Activated CD4-positive, alpha-beta T cell treated with anti-CD3 and anti-CD28 coated beads, Interleukin-2, amount 10 ng/mL, durations not matched to agents 24 days and 14 days (primary cell): ENCODE measurements at regions not wholly inside any gene's neighbourhood (a gene's known extent, or its start where the extent isn't known, plus 50 kb on each side); places are given as distances from the start of the nearest gene placed in this dataset.

Source experiments
- DNase-seq: peaks from one replicate; pipeline ENCODE4 v3.0.0; 2022
- H3K27ac Mint-ChIP-seq: one replicate; pipeline ENCODE4 v1.8.0; 2022; ENCODE audit warnings: mild to moderate bottlenecking, mixed read lengths
- H3K27me3 Mint-ChIP-seq: one replicate; pipeline ENCODE4 v1.8.0; 2022; ENCODE audit warnings: mixed read lengths
- H3K36me3 Mint-ChIP-seq: one replicate; pipeline ENCODE4 v1.8.0; 2022; ENCODE audit warnings: low read depth, mild to moderate bottlenecking, mixed read lengths
- H3K4me1 Mint-ChIP-seq: one replicate; pipeline ENCODE4 v1.8.0; 2021; ENCODE audit warnings: mixed read lengths
- H3K4me3 Mint-ChIP-seq: one replicate; pipeline ENCODE4 v1.8.0; 2022; ENCODE audit warnings: mild to moderate bottlenecking, moderate library complexity, mixed read lengths
- H3K9me3 Mint-ChIP-seq: one replicate; pipeline ENCODE4 v1.8.0; 2021; ENCODE audit warnings: mixed read lengths
- intact Hi-C: fragments of 100-400 bp; cut with micrococcal nuclease; formaldehyde crosslinking; loops from one replicate; pipeline ENCODE4 v1.15.1; 2023

DNA sequence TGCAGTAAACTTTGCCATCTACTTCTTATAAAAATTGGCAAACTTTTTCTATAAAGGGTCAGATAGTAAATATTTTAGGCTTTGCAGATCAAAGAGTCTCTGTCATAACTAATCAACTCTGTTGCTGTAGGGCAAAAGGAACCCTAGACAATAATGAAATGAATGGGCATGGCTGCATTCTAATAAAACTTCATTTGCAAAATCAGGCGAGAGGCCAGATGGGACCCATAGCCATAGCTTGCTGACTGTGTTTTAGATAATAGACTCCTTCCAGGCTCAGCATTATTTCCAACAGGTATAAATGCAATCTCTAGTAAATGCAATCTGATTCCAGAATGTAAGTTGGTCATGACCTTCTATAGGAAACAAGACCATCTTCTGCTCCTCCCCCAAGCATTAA lies 490.7 kb downstream of the TOX3 start:
- no peak for DNase-seq
- Mint-ChIP-seq H3K27ac (no peak overlapping the region), H3K4me1 (no peaks in the 10 kb centered on the region), H3K9me3 (peaks cover 5% of the 10 kb centered on the region), H3K4me3 (no peak overlapping the region), H3K27me3 (no peaks in the 10 kb centered on the region), H3K36me3 (no peaks in the 10 kb centered on the region)
- intact Hi-C loops, result no loop called here

DNA sequence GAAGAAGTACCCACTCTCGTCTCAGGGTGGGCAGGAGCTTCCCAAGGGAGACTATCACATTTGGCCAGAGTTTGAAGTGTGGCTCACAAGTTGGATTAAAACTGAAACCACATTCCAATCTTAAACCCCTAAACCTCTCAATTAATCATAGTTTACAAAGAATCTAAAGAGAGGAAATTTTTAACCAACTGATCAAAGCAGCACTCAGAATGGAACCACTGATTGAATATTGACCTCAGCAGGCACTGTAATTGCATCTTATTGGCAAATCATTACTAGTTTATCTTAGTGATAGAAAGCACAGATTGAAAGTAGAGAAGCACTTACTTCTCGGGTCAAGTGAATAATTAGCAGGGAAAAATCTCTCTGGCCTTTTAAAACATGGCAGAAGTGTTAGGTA lies 491.6 kb downstream of the TOX3 start:
- Mint-ChIP-seq H3K4me1 (no peaks in the 10 kb centered on the region), H3K9me3 (peaks cover 6% of the 10 kb centered on the region), H3K27me3 (no peaks in the 10 kb centered on the region), H3K4me3 (no peak overlapping the region), H3K36me3 (no peaks in the 10 kb centered on the region), H3K27ac (no peak overlapping the region)
- no peak for DNase-seq
- intact Hi-C loops, result no loop called here

DNA sequence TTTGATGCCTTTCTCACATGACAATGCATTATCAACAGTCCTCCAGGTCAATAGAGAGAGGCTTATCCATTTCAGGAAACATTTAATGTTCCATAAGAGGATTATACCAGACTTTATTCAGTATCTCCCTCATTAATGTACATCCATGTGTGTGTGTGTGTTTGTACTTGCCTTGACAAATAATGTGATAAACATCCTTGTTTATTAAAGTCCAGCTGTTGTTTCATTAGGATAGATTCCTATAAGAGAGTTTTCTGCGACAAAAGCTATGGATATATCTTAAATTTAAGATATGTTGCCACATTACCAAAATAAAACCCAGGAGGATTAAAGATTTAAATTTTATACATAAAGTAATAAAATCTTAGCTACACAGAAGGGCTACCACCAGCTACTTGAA lies 492.6 kb downstream of the TOX3 start:
- Mint-ChIP-seq H3K27me3 (no peaks in the 10 kb centered on the region), H3K27ac (no peak overlapping the region), H3K4me1 (no peaks in the 10 kb centered on the region), H3K9me3 (peaks cover 6% of the 10 kb centered on the region), H3K4me3 (no peak overlapping the region), H3K36me3 (no peaks in the 10 kb centered on the region)
- DNase-seq, result no peak
- intact Hi-C loops, result no loop called here

- no peaks in the 10 kb centered on the region for H3K4me1 Mint-ChIP-seq
Measured at GRCh38 chr16:52052818-52053217, 494.1 kb downstream of the TOX3 start.

DNA sequence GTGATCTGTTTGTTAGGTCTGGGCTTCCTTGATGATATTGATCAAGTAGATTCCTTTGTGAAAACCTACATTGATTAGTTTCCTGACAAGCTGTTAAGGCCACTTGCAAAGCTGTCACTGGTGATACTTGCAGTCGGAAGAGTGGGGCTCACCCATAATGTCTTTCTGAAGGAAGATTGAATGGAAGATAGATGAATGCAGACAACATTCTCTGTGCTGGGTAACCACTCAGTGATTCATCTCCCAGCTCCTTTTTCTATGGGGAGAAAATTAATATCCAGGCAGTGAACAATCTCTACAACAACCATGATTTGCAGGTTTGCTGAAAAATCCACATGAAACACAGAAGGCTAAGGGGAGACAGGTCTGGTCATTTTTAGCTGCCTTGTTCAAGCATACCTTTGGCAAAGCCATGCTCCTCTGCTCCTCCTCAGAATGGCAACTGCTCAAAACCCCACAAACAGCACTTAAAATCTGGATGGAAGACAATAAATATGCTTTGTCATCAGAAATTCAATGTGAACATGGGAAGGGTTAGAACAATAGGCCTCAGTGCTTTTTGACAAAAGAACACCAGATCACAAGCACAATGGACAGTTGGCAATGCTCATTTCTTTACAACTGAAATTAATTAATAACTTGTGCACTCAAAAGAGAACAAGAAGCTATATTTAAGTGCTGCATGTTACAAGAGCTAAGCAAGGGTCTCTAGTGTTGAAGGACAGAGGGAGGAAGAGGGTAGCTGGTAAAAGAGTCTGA lies 495.4 kb downstream of the TOX3 start:
- intact Hi-C loops, result no loop called here
- Mint-ChIP-seq H3K4me3 (no peak overlapping the region), H3K36me3 (no peaks in the 10 kb centered on the region), H3K27me3 (no peaks in the 10 kb centered on the region), H3K27ac (no peak overlapping the region), H3K9me3 (peaks cover 8% of the 10 kb centered on the region), H3K4me1 (no peaks in the 10 kb centered on the region)
- DNase-seq, result no peak

More at GRCh38 chr16:52052818-52053217, 494.1 kb downstream of the TOX3 start:
- DNase-seq, result no peak
- Mint-ChIP-seq H3K27me3 (no peaks in the 10 kb centered on the region), H3K9me3 (peaks cover 6% of the 10 kb centered on the region), H3K27ac (no peak overlapping the region), H3K4me3 (no peak overlapping the region), H3K36me3 (no peaks in the 10 kb centered on the region)
- intact Hi-C loops, result no loop called here

GRCh38 chr16:52050418-52050817 lies 496.5 kb downstream of the TOX3 start:
- peaks cover 10% of the 10 kb centered on the region for H3K9me3 Mint-ChIP-seq
- no peaks in the 10 kb centered on the region for H3K27me3 Mint-ChIP-seq

DNA sequence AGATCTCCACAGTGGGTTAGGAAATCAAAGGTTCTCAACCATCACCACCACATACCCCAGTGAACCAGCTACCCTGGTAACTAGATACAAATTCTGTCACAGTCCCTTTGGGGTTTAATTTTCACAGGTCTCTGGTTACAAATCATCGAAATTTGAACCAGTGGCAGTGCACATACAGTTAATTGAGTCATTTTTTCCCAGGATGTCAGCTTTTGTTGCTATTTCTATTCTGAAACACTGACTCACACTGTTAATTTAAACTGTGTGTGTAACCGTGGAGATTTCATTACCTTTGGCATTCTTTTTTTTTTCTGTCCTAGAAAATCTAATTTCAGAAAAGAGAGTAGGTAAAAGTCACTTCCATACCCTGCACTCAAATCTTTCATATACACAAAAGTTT lies 511.5 kb downstream of the TOX3 start:
- H3K4me1 Mint-ChIP-seq, result no peaks in the 10 kb centered on the region
- H3K9me3 Mint-ChIP-seq, result peaks cover 4% of the 10 kb centered on the region
- no peaks in the 10 kb centered on the region for H3K27me3 Mint-ChIP-seq
- H3K4me3 Mint-ChIP-seq, result no peak overlapping the region
- H3K27ac Mint-ChIP-seq, result no peak overlapping the region
- intact Hi-C loops, result no loop called here
- no peak for DNase-seq
- no peaks in the 10 kb centered on the region for H3K36me3 Mint-ChIP-seq

More at GRCh38 chr16:52050418-52050817, 496.5 kb downstream of the TOX3 start:
- Mint-ChIP-seq H3K4me3 (no peak overlapping the region), H3K4me1 (no peaks in the 10 kb centered on the region), H3K27ac (no peak overlapping the region), H3K36me3 (no peaks in the 10 kb centered on the region)
- DNase-seq, result no peak
- intact Hi-C loops, result no loop called here

DNA sequence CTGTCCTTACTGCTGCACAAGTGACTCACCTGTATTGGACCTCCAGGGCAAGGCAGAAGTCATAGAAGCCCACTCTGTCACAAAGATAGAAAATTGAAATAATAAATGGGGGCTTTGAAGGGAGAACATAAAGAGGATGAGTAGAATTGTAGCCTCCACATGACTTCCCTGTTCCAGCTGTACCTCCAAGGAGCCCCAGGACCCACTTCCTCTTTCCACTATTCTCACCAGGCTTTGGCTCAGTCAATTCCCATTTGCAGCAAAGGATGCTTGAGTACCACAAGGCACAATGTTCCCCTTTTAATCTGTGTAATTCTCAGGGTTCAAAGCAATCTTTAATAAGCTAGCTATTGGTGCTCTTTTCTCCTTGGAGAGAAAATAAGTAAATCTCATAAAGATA lies 512.1 kb downstream of the TOX3 start:
- H3K4me1 Mint-ChIP-seq, result no peaks in the 10 kb centered on the region
- intact Hi-C loops, result no loop called here
- no peak overlapping the region for H3K4me3 Mint-ChIP-seq
- no peak overlapping the region for H3K27ac Mint-ChIP-seq
- H3K27me3 Mint-ChIP-seq, result no peaks in the 10 kb centered on the region
- no peaks in the 10 kb centered on the region for H3K36me3 Mint-ChIP-seq
- peaks cover 4% of the 10 kb centered on the region for H3K9me3 Mint-ChIP-seq
- no peak for DNase-seq

DNA sequence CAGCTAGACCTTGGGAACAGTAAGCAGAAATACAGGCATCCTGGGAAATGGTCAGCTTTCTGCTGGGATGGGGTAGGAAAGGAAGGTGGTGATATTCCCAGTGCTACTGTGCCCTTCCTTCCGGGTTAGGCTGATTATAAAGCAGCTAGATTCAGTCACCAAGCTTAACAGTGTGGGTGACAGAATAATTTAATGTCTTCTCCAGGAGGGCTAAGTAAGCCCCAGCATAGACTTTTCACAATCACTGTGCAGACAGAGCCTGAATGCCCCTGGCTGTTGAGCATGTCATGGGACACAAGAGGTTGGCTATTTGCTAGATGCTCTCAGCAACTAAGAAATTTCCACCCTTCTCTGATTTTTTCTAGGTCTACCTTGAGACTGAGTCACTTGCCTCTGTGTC lies 513.0 kb downstream of the TOX3 start:
- DNase-seq, result no peak
- H3K27ac Mint-ChIP-seq, result no peak overlapping the region
- no peaks in the 10 kb centered on the region for H3K27me3 Mint-ChIP-seq
- intact Hi-C loops, result no loop called here
- no peaks in the 10 kb centered on the region for H3K36me3 Mint-ChIP-seq
- no peak overlapping the region for H3K4me3 Mint-ChIP-seq
- no peaks in the 10 kb centered on the region for H3K4me1 Mint-ChIP-seq
- H3K9me3 Mint-ChIP-seq, result peaks cover 8% of the 10 kb centered on the region

GRCh38 chr16:52022980-52023379 lies 524.0 kb downstream of the TOX3 start:
- Mint-ChIP-seq H3K27ac (no peak overlapping the region), H3K36me3 (no peaks in the 10 kb centered on the region), H3K4me1 (no peaks in the 10 kb centered on the region), H3K27me3 (no peaks in the 10 kb centered on the region), H3K4me3 (no peak overlapping the region), H3K9me3 (peaks cover 5% of the 10 kb centered on the region)
- intact Hi-C loops, result no loop called here
- DNase-seq, result no peak

- no peak overlapping the region for H3K27ac Mint-ChIP-seq
- no peak for DNase-seq
- H3K4me3 Mint-ChIP-seq, result no peak overlapping the region
- H3K9me3 Mint-ChIP-seq, result peaks cover 10% of the 10 kb centered on the region
- intact Hi-C loops, result no loop called here
- no peaks in the 10 kb centered on the region for H3K4me1 Mint-ChIP-seq
- no peaks in the 10 kb centered on the region for H3K27me3 Mint-ChIP-seq
- no peaks in the 10 kb centered on the region for H3K36me3 Mint-ChIP-seq
Measured at GRCh38 chr16:52022177-52022576, 524.8 kb downstream of the TOX3 start.

DNA sequence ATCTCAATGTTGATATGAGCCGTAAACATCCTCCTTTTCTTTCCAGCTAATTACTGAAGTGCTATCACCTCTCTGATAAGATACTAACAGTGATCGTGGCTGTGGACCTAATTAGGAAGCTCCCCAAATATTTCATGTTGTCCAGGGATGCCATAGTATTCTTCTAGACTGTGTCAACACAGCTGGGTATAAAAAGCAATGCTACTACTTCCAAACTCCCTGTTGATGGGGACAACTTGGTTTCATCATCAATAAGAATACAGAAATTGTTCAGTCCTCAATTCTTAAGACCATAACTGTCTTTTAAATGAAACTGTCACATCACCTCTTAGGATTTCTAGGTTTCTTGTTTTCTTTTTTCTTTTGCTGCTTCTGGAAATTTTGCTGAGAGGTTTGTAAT lies 530.6 kb downstream of the TOX3 start:
- Mint-ChIP-seq H3K4me3 (no peak overlapping the region), H3K27me3 (no peaks in the 10 kb centered on the region), H3K27ac (no peak overlapping the region), H3K9me3 (peaks cover 15% of the 10 kb centered on the region), H3K36me3 (no peaks in the 10 kb centered on the region), H3K4me1 (no peaks in the 10 kb centered on the region)
- no peak for DNase-seq
- intact Hi-C loops, result no loop called here

DNA sequence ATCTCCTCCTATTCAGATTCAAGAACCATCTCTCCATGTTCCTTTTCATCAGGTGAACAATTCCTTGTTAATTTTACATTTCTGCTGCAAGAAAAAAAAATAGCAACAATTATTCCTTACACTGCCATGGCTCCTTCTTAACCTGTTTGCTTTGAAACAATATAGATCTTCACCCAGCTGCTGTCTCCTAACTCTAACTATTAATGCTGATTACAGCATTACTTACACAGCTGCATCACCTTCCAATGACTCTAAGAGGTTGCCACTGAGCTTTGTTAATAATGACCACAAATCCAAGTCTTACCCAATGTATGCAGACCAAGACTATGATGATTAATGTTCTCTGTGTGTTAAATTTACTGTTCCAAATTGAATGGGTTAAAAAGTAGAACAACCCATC lies 541.4 kb downstream of the TOX3 start:
- Mint-ChIP-seq H3K27me3 (no peaks in the 10 kb centered on the region), H3K4me3 (no peak overlapping the region), H3K36me3 (no peaks in the 10 kb centered on the region), H3K4me1 (no peaks in the 10 kb centered on the region), H3K27ac (no peak overlapping the region), H3K9me3 (peaks cover 8% of the 10 kb centered on the region)
- intact Hi-C loops, result no loop called here
- no peak for DNase-seq

- intact Hi-C loops, result no loop called here
- no peak overlapping the region for H3K27ac Mint-ChIP-seq
- no peaks in the 10 kb centered on the region for H3K36me3 Mint-ChIP-seq
- no peak for DNase-seq
- peaks cover 11% of the 10 kb centered on the region for H3K9me3 Mint-ChIP-seq
- H3K4me1 Mint-ChIP-seq, result no peaks in the 10 kb centered on the region
- H3K4me3 Mint-ChIP-seq, result no peak overlapping the region
- no peaks in the 10 kb centered on the region for H3K27me3 Mint-ChIP-seq
Measured at GRCh38 chr16:52004343-52004742, 542.6 kb downstream of the TOX3 start.

- intact Hi-C loops, result no loop called here
- Mint-ChIP-seq H3K27me3 (no peaks in the 10 kb centered on the region), H3K4me3 (no peak overlapping the region), H3K27ac (no peak overlapping the region), H3K36me3 (no peaks in the 10 kb centered on the region), H3K4me1 (no peaks in the 10 kb centered on the region), H3K9me3 (peaks cover 12% of the 10 kb centered on the region)
- DNase-seq, result no peak
Measured at GRCh38 chr16:52002026-52002425, 544.9 kb downstream of the TOX3 start.
